ENCODE measurements at regions not wholly inside any gene's neighbourhood (a gene's known extent, or its start where the extent isn't known, plus 50 kb on each side); places are given as distances from the start of the nearest gene placed in this dataset.

GRCh38 chr13:60691268-60691667, 294.2 kb downstream of the TDRD3 start:
- Histone ChIP-seq H3K27ac (ENCODE audit: low read depth in 1 of 2, low read length in 2 of 2) (no peak overlapping the region), H3K4me1 (ENCODE audit: control insufficient read depth in 1 of 2, insufficient read depth in 2 of 2, low read length in 2 of 2) (no peaks in the 10 kb centered on the region), H3K9ac (ENCODE audit: insufficient read depth, low read length, poor library complexity, severe bottlenecking) (no peak overlapping the region), H3K79me2 (ENCODE audit: insufficient read depth, low read length) (no peaks in the 10 kb centered on the region), H3K9me3 (replicated peaks in 1 of 2; ENCODE audit: control insufficient read depth in 1 of 2, insufficient read depth in 1 of 2, low read length in 2 of 2) (peaks cover 2 to 7% of the 10 kb centered on the region in 2 donors), H3K27me3 (ENCODE audit: control insufficient read depth in 2 of 2, insufficient read depth in 2 of 2, low read length in 2 of 2) (no peaks in the 10 kb centered on the region), H3K36me3 (replicated peaks in 1 of 2; ENCODE audit: control insufficient read depth in 1 of 2, insufficient read depth in 2 of 2, low read length in 2 of 2) (no peaks in the 10 kb centered on the region), H2AFZ (ENCODE audit: insufficient read depth, low read depth, low read length, poor library complexity, severe bottlenecking) (no peak overlapping the region), H3K4me3 (replicated peaks in 1 of 3; ENCODE audit: low read depth in 2 of 3, low read length in 3 of 3) (no peak overlapping the region), H4K20me1 (ENCODE audit: insufficient read depth, low read length) (no peaks in the 10 kb centered on the region), H3K4me2 (replicated peaks; ENCODE audit: extremely low read depth, low read length, poor library complexity, severe bottlenecking) (no peak overlapping the region)
- Mint-ChIP-seq H3K36me3 (no peaks in the 10 kb centered on the region), H3K9me3 (peaks cover 2 to 11% (median 5%) of the 10 kb centered on the region in 7 donors), H3K4me1 (no peaks in the 10 kb centered on the region), H3K27me3 (ENCODE audit: low read depth in 3 of 3) (no peaks in the 10 kb centered on the region), H3K27ac (no peak overlapping the region), H3K4me3 (no peak overlapping the region)
- no peak for TF ChIP-seq CTCF (IDR thresholded peaks at IDR 0.05)
- no peak for DNase-seq
- intact Hi-C loops (cut with micrococcal nuclease), result no loop called here

- H3K27me3 ChIP-seq (ENCODE audit: control insufficient read depth in 2 of 2, insufficient read depth in 2 of 2, low read length in 2 of 2), result no peaks in the 10 kb centered on the region
- WGBS (ENCODE audit: insufficient coverage), result 78% methylated on average over 6 of the region's 6 CpGs
- no peak for DNase-seq
- TF ChIP-seq CTCF (IDR thresholded peaks at IDR 0.05), result no peak
- H3K4me1 ChIP-seq (ENCODE audit: control insufficient read depth in 1 of 2, insufficient read depth in 2 of 2, low read length in 2 of 2), result no peaks in the 10 kb centered on the region
- H3K79me2 ChIP-seq (ENCODE audit: insufficient read depth, low read length), result no peaks in the 10 kb centered on the region
- no peak overlapping the region for H3K27ac Mint-ChIP-seq
- no peak overlapping the region for H3K9ac ChIP-seq (ENCODE audit: insufficient read depth, low read length, poor library complexity, severe bottlenecking)
- no peak overlapping the region for H3K27ac ChIP-seq (ENCODE audit: low read depth in 1 of 2, low read length in 2 of 2)
- H3K36me3 Mint-ChIP-seq, result no peaks in the 10 kb centered on the region
- H3K9me3 Mint-ChIP-seq, result peaks cover 2 to 11% (median 5%) of the 10 kb centered on the region in 7 donors
- peaks cover 2 to 7% of the 10 kb centered on the region in 2 donors for H3K9me3 ChIP-seq (replicated peaks in 1 of 2; ENCODE audit: control insufficient read depth in 1 of 2, insufficient read depth in 1 of 2, low read length in 2 of 2)
- H4K20me1 ChIP-seq (ENCODE audit: insufficient read depth, low read length), result no peaks in the 10 kb centered on the region
- no peaks in the 10 kb centered on the region for H3K4me1 Mint-ChIP-seq
- no peak overlapping the region for H2AFZ ChIP-seq (ENCODE audit: insufficient read depth, low read depth, low read length, poor library complexity, severe bottlenecking)
- no peak overlapping the region for H3K4me2 ChIP-seq (replicated peaks; ENCODE audit: extremely low read depth, low read length, poor library complexity, severe bottlenecking)
- intact Hi-C loops (cut with micrococcal nuclease), result no loop called here
- no peaks in the 10 kb centered on the region for H3K27me3 Mint-ChIP-seq (ENCODE audit: low read depth in 3 of 3)
- no peaks in the 10 kb centered on the region for H3K36me3 ChIP-seq (replicated peaks in 1 of 2; ENCODE audit: control insufficient read depth in 1 of 2, insufficient read depth in 2 of 2, low read length in 2 of 2)
- H3K4me3 Mint-ChIP-seq, result no peak overlapping the region
- H3K4me3 ChIP-seq (replicated peaks in 1 of 3; ENCODE audit: low read depth in 2 of 3, low read length in 3 of 3), result no peak overlapping the region
Observed at GRCh38 chr13:60690604-60691003, 293.6 kb downstream of the TDRD3 start.

All from CD14-positive monocyte (primary cell).